ENCODE measurements at regions not wholly inside any gene's neighbourhood (a gene's known extent, or its start where the extent isn't known, plus 50 kb on each side); places are given as distances from the start of the nearest gene placed in this dataset.

- no peak for DNase-seq (ENCODE audit: low read depth in 2 of 2)
These were observed 54.2 kb upstream of the SPRY4 start for GRCh38 chr5:142378737-142379634.

GRCh38 chr5:142375944-142376411 lies 51.2 kb upstream of the SPRY4 start:
- DNase-seq (ENCODE audit: low read depth in 2 of 2): no peak
